PC-9 (cell line): ENCODE measurements at regions not wholly inside any gene's neighbourhood (a gene's known extent, or its start where the extent isn't known, plus 50 kb on each side); places are given as distances from the start of the nearest gene placed in this dataset.

Experiments used
- BruUV-seq: library from RNA; stranded (reverse); fragments of 400-500 nt; replicated peaks from 2 replicates; lab custom pipeline; 2021; lab: Mats Ljungman, UMichigan
- CTCF ChIA-PET: fragments of 300-600 bp; sonication (Branson Sonifier 250); formaldehyde crosslinking; loops from one replicate; lab custom pipeline; 2022; ENCODE audit warnings: antibody characterized with exemption; lab: Charles Lee
- POLR2A ChIA-PET: fragments of 300-600 bp; sonication (Branson Sonifier 250); formaldehyde crosslinking; loops from one replicate; lab custom pipeline; 2022; ENCODE audit warnings: antibody characterized with exemption; ENCODE audit not compliant: unreplicated experiment; lab: Charles Lee
- DNase-seq, 2 experiments: peaks; one replicate each; pipeline versions ENCODE4 v3.0.0 to v3.0.0-alpha.2; 2015 to 2022; ENCODE audit warnings: mixed read lengths in 1 of 2
- H2AFZ ChIP-seq: fragments of 200-600 bp; sonication (generic); 2 replicates; pipeline ENCODE4 v1.8.1; 2017; ENCODE audit warnings: antibody characterized with exemption
- H3F3A ChIP-seq: fragments of 200-600 bp; sonication (generic); 2 replicates; pipeline ENCODE4 v1.8.1; 2017; ENCODE audit warnings: antibody characterized with exemption, mild to moderate bottlenecking, low read depth; ENCODE audit not compliant: insufficient read depth
- H3K27ac ChIP-seq: fragments of 200-600 bp; sonication (generic); 2 replicates; pipeline ENCODE4 v1.6.1; 2016; ENCODE audit warnings: mixed run types
- H3K27me3 ChIP-seq: fragments of 200-600 bp; sonication (generic); 2 replicates; pipeline ENCODE4 v1.6.1; 2016; ENCODE audit warnings: low read depth, mixed run types; ENCODE audit not compliant: insufficient read depth
- H3K36me3 ChIP-seq: fragments of 200-600 bp; sonication (generic); 2 replicates; pipeline ENCODE4 v1.6.1; 2016; ENCODE audit warnings: low read depth, mixed run types
- H3K4me1 ChIP-seq: fragments of 200-600 bp; sonication (generic); replicated peaks from 2 replicates; pipeline ENCODE4 v1.6.1; 2016; ENCODE audit warnings: mixed run types; ENCODE audit not compliant: insufficient read depth
- H3K4me2 ChIP-seq: fragments of 200-600 bp; sonication (generic); 2 replicates; pipeline ENCODE4 v1.6.1; 2017; ENCODE audit warnings: mixed run types
- H3K4me3 ChIP-seq: fragments of 200-600 bp; sonication (generic); 2 replicates; pipeline ENCODE4 v1.6.1; 2016; ENCODE audit warnings: mixed run types
- H3K79me2 ChIP-seq: fragments of 200-600 bp; sonication (generic); 2 replicates; pipeline ENCODE4 v1.6.1; 2017; ENCODE audit warnings: low read depth, mixed run types
- H3K9me2 ChIP-seq: fragments of 200-600 bp; sonication (generic); 2 replicates; pipeline ENCODE4 v1.8.1; 2017; ENCODE audit warnings: mild to moderate bottlenecking; ENCODE audit not compliant: insufficient read depth
- H3K9me3 ChIP-seq: fragments of 200-600 bp; sonication (generic); 2 replicates; pipeline ENCODE4 v1.8.1; 2016; ENCODE audit warnings: low read depth; ENCODE audit not compliant: insufficient read depth
- H4K20me1 ChIP-seq: fragments of 200-600 bp; sonication (generic); 2 replicates; pipeline ENCODE4 v1.8.1; 2017; ENCODE audit not compliant: insufficient read depth
- EZH2 ChIP-seq: fragments of 200-600 bp; sonication (generic); IDR thresholded peaks from 2 replicates; pipeline ENCODE4 v1.8.0; 2017; ENCODE audit warnings: antibody characterized with exemption, low read depth
- intact Hi-C: fragments of 100-400 bp; cut with micrococcal nuclease; formaldehyde crosslinking; loops from one replicate; pipeline ENCODE4 v1.10.0; 2022; ENCODE audit not compliant: unreplicated experiment
- TF ChIP-seq, protein P1 (sequence below): fragments of 200-600 bp; sonication (generic); conservative IDR thresholded peaks from 2 replicates; pipeline ENCODE4 v1.6.1; 2017; ENCODE audit warnings: mixed run types, antibody characterized with exemption, mild to moderate bottlenecking, moderate library complexity

DNA sequence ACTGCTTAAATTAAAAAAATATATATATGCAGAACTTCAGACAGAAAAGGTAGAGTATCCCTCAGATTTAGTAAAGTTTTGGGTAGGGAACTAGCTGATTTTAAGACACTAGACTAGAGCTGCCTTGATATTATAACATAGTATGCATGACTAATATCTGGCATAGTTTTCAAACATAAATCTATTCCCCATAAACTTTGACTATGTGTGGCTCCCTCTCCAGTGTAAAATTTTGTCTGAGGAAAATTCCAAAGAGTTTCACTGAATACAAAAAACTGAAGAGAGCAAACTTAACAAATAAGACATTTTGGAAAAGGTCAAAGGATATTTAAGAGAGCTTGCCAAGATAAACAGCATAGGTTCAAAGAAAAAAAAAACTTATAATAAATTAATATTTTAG, 66.2 kb upstream of the ZNF462 start:
- BruUV-seq = no TSS peak

DNA sequence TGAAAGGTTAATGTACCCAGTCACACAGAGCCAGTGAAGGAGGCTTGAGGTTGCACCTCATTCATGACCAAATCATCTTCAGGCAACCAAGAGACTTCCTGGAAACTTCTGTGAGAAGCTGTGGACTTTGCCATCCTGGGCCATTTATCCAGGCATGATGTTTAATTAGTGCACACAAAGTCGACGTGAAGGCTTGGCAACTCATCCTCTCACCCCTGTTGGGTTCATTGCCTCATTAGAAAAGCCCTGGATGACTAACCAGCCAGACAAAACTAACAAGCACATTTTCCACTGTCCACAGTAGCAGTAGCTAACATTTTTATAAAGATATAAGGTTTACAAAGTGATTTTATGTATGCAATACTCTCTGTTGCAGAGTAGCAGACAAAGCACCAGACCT, 65.7 kb upstream of the ZNF462 start:
- H3F3A ChIP-seq = peaks cover 13% of the 10 kb centered on the region; the same call in 1 of the 2 replicates
- DNase-seq = no peak
- H3K36me3 ChIP-seq = peaks cover 6% of the 10 kb centered on the region; the same call in 1 of the 2 replicates
- no peak overlapping the region for H3K4me3 ChIP-seq
- H4K20me1 ChIP-seq = no peaks in the 10 kb centered on the region
- no peaks in the 10 kb centered on the region for H3K79me2 ChIP-seq
- CTCF ChIA-PET = no interaction called here
- POLR2A ChIA-PET = no interaction called here
- no peak overlapping the region for H2AFZ ChIP-seq
- H3K27me3 ChIP-seq = no peaks in the 10 kb centered on the region
- no TSS peak for BruUV-seq
- H3K4me2 ChIP-seq = no peak overlapping the region
- H3K4me1 ChIP-seq = peaks cover 28% of the 10 kb centered on the region
- TF ChIP-seq, protein P1, sequence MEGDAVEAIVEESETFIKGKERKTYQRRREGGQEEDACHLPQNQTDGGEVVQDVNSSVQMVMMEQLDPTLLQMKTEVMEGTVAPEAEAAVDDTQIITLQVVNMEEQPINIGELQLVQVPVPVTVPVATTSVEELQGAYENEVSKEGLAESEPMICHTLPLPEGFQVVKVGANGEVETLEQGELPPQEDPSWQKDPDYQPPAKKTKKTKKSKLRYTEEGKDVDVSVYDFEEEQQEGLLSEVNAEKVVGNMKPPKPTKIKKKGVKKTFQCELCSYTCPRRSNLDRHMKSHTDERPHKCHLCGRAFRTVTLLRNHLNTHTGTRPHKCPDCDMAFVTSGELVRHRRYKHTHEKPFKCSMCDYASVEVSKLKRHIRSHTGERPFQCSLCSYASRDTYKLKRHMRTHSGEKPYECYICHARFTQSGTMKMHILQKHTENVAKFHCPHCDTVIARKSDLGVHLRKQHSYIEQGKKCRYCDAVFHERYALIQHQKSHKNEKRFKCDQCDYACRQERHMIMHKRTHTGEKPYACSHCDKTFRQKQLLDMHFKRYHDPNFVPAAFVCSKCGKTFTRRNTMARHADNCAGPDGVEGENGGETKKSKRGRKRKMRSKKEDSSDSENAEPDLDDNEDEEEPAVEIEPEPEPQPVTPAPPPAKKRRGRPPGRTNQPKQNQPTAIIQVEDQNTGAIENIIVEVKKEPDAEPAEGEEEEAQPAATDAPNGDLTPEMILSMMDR = no peak
- no peak for TF ChIP-seq EZH2
- intact Hi-C loops = loop anchor here (5.0 to 10.0 kb wide), 2 partner anchors 65 to 128 kb away; partner anchors contain the start of gene ZNF462
- no peaks in the 10 kb centered on the region for H3K9me2 ChIP-seq
- no peak overlapping the region for H3K27ac ChIP-seq
- H3K9me3 ChIP-seq = peaks cover 10% of the 10 kb centered on the region

More for the DNA sequence above, 66.2 kb upstream of the ZNF462 start:
- DNase-seq = no peak
- no peaks in the 10 kb centered on the region for H3K79me2 ChIP-seq
- TF ChIP-seq, protein P1 = no peak
- TF ChIP-seq EZH2 = no peak
- H3K9me2 ChIP-seq = no peaks in the 10 kb centered on the region
- H3K27me3 ChIP-seq = peaks cover 4% of the 10 kb centered on the region
- peaks cover 6% of the 10 kb centered on the region; the same call in 1 of the 2 replicates for H3K36me3 ChIP-seq
- peaks cover 28% of the 10 kb centered on the region for H3K4me1 ChIP-seq
- H3K4me2 ChIP-seq = no peak overlapping the region
- H3K27ac ChIP-seq = no peak overlapping the region
- no peaks in the 10 kb centered on the region for H4K20me1 ChIP-seq
- H3K4me3 ChIP-seq = no peak overlapping the region
- POLR2A ChIA-PET = no interaction called here
- intact Hi-C loops = loop anchor here (5.0 to 10.0 kb wide), 2 partner anchors 66 to 128 kb away; partner anchors contain the start of gene ZNF462
- peaks cover 10% of the 10 kb centered on the region for H3K9me3 ChIP-seq
- no peak overlapping the region for H2AFZ ChIP-seq
- CTCF ChIA-PET = no interaction called here
- peaks cover 13% of the 10 kb centered on the region; the same call in 1 of the 2 replicates for H3F3A ChIP-seq

DNA sequence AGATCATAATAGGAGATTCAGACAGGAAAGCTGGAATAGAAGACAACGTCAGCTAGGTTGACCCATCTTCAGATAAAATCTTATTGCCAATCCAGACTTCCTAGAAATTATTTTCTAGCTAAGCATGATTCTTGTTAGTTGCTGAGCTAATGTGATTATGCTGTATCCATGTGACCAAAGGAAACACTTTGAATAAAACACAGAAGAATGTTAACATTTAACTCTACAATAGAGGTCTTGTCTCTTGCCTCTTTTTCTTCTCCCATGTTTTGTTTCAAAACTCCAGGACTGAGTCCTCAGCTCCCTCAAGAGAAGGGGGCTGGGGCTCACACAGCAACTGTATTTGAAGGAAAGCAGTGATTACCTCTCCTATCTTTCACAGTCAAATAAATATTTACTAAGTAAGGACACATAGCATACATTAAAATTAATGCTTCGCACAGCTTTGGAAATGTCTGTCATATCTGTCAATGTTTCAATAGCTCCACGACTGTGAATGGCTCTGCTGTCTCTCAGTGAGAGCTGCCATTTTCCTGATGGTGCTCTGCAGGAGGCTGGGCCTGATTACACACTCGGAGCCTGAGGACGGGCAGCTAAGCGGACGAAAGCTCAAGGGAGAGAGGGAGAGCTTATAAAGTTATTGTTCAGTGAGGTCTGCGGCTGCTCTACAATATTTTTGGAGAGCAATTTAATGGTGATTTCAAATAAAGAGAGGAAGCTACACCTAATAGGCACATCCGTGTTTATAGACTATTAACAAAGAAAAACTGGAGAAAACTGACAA, 64.8 kb upstream of the ZNF462 start:
- Histone ChIP-seq H3K9me2 (no peaks in the 10 kb centered on the region), H3K36me3 (peaks cover 6% of the 10 kb centered on the region; the same call in 1 of the 2 replicates), H3K4me1 (peaks cover 28% of the 10 kb centered on the region), H3K27me3 (no peaks in the 10 kb centered on the region), H2AFZ (no peak overlapping the region), H4K20me1 (no peaks in the 10 kb centered on the region), H3K4me2 (no peak overlapping the region), H3K9me3 (peaks cover 10% of the 10 kb centered on the region), H3K27ac (no peak overlapping the region), H3K79me2 (no peaks in the 10 kb centered on the region), H3F3A (peaks cover 13% of the 10 kb centered on the region; the same call in 1 of the 2 replicates), H3K4me3 (no peak overlapping the region)
- DNase-seq = no peak
- intact Hi-C loops = loop anchor here (5.0 to 10.0 kb wide), 2 partner anchors 64 to 127 kb away; partner anchors contain the start of gene ZNF462
- TF ChIP-seq, protein P1 = no peak
- no peak for TF ChIP-seq EZH2
- ChIA-PET POLR2A (no interaction called here), CTCF (interaction anchor here (0.5 kb wide), 1 partner anchor 137 kb away, joined by 3 read pairs; no protein-coding TSS in a partner anchor)
- no TSS peak for BruUV-seq
